Sigmoid colon (tissue), 6 donors: ENCODE measurements at regions not wholly inside any gene's neighbourhood (a gene's known extent, or its start where the extent isn't known, plus 50 kb on each side); places are given as distances from the start of the nearest gene placed in this dataset.

Experiments
- DNase-seq: peaks from one replicate; pipeline ENCODE4 v3.0.0-alpha.2; 2019
- H3K27ac ChIP-seq, 4 donors: fragments of 200-600 bp; sonication (generic); one replicate each; pipeline ENCODE4 v1.5.1; 2016 to 2019; ENCODE audit warnings: mild to moderate bottlenecking in 1 of 4
- H3K27me3 ChIP-seq, 3 donors: fragments of 200-600 bp; sonication (generic); one replicate each; pipeline ENCODE4 v1.5.1; 2019; ENCODE audit warnings: mild to moderate bottlenecking in 1 of 3
- H3K36me3 ChIP-seq, 4 donors: fragments of 200-600 bp; sonication (generic); one replicate each; pipeline ENCODE4 v1.5.1; 2016 to 2019
- H3K4me1 ChIP-seq, 4 donors: fragments of 200-600 bp; sonication (generic); one replicate each; pipeline ENCODE4 v1.5.1; 2017 to 2019
- H3K4me3 ChIP-seq, 4 donors: fragments of 200-600 bp; sonication (generic); one replicate each; pipeline ENCODE4 v1.5.1; 2017 to 2019; ENCODE audit warnings: mild to moderate bottlenecking in 2 of 4, moderate library complexity in 1 of 4
- H3K9me3 ChIP-seq, 4 donors: fragments of 200-600 bp in 3 of 4; sonication (generic) in 3 of 4; one replicate each; pipeline versions ENCODE4 v1.5.1 to v1.6.1; 2013 to 2019
- CTCF ChIP-seq, 4 experiments: fragments of 450-650 bp in 3 of 4; fragments of 200-600 bp in 1 of 4; IDR thresholded peaks; one replicate each; pipeline ENCODE4 v1.5.1; 2016 to 2019; ENCODE audit warnings: antibody characterized with exemption in 4 of 4, mild to moderate bottlenecking in 3 of 4, moderate library complexity in 2 of 4
- EP300 ChIP-seq, 4 donors: sonication (generic); formaldehyde crosslinking; IDR thresholded peaks; one replicate each; pipeline ENCODE4 v1.6.1; 2017; ENCODE audit warnings: antibody characterized with exemption in 4 of 4
- POLR2A ChIP-seq, 2 donors: fragments of 450-650 bp; IDR thresholded peaks; one replicate each; pipeline ENCODE4 v1.6.1; 2016; ENCODE audit warnings: antibody characterized with exemption in 2 of 2, mild to moderate bottlenecking in 2 of 2, moderate library complexity in 2 of 2
- POLR2AphosphoS5 ChIP-seq, 4 donors: sonication (generic); formaldehyde crosslinking; IDR thresholded peaks; one replicate each; pipeline ENCODE4 v1.6.1; 2017; ENCODE audit warnings: antibody characterized with exemption in 4 of 4
- WGBS, 2 donors: extraction: QIAGEN DNeasy Blood & Tissue Kit; methylation state at CpG; one replicate each; pipeline ENCODE4 v1.1.7; 2013; 5-methylcytosine and 5-hydroxymethylcytosine counted together
- intact Hi-C: fragments of 100-400 bp; cut with DNase I; formaldehyde crosslinking; loops from one replicate; pipeline ENCODE4 v1.15.1; 2023
- donor health status: healthy with polysubstance abuse.
- donor health status: healthy.

- TF ChIP-seq EP300 (IDR thresholded peaks at IDR 0.05) (no peak), POLR2A (IDR thresholded peaks at IDR 0.05) (no peak), CTCF (IDR thresholded peaks at IDR 0.05) (no peak), POLR2AphosphoS5 (IDR thresholded peaks at IDR 0.05) (no peak)
- Histone ChIP-seq H3K4me3 (no peak overlapping the region), H3K9me3 (no peaks in the 10 kb centered on the region), H3K36me3 (no peaks in the 10 kb centered on the region), H3K27me3 (no peaks in the 10 kb centered on the region), H3K4me1 (peaks cover 0 to 11% (median 0%) of the 10 kb centered on the region in 4 donors), H3K27ac (no peak overlapping the region)
- intact Hi-C loops: no loop called here
- no peak for DNase-seq
Measured at GRCh38 chr9:26166537-26166936, 488.3 kb upstream of the TUSC1 start.

GRCh38 chr9:26165426-26165825 lies 487.2 kb upstream of the TUSC1 start:
- DNase-seq: no peak
- no peaks in the 10 kb centered on the region for H3K27me3 ChIP-seq
- WGBS, 2 donors: 92 to 96% methylated on average over 3 of the region's 3 CpGs
- no peaks in the 10 kb centered on the region for H3K36me3 ChIP-seq
- no peaks in the 10 kb centered on the region for H3K9me3 ChIP-seq
- intact Hi-C loops: no loop called here
- no peak overlapping the region for H3K27ac ChIP-seq
- TF ChIP-seq EP300 (IDR thresholded peaks at IDR 0.05) (no peak), POLR2A (IDR thresholded peaks at IDR 0.05) (no peak), POLR2AphosphoS5 (IDR thresholded peaks at IDR 0.05) (no peak), CTCF (IDR thresholded peaks at IDR 0.05) (no peak)
- no peak overlapping the region for H3K4me3 ChIP-seq
- H3K4me1 ChIP-seq: peaks cover 0 to 10% (median 0%) of the 10 kb centered on the region in 4 donors

GRCh38 chr9:26163931-26164330 lies 485.7 kb upstream of the TUSC1 start:
- Histone ChIP-seq H3K4me1 (no peaks in the 10 kb centered on the region), H3K27me3 (no peaks in the 10 kb centered on the region), H3K27ac (no peak overlapping the region), H3K36me3 (no peaks in the 10 kb centered on the region), H3K9me3 (no peaks in the 10 kb centered on the region), H3K4me3 (no peak overlapping the region)
- TF ChIP-seq CTCF (IDR thresholded peaks at IDR 0.05) (no peak), EP300 (IDR thresholded peaks at IDR 0.05) (no peak), POLR2A (IDR thresholded peaks at IDR 0.05) (no peak), POLR2AphosphoS5 (IDR thresholded peaks at IDR 0.05) (no peak)
- no peak for DNase-seq
- intact Hi-C loops: no loop called here

GRCh38 chr9:26159575-26160392 lies 481.5 kb upstream of the TUSC1 start:
- WGBS, 2 donors: 84% methylated on average over 2 of the region's 2 CpGs
- no peak for DNase-seq

More at GRCh38 chr9:26159575-26160392, 481.5 kb upstream of the TUSC1 start:
- no peaks in the 10 kb centered on the region for H3K27me3 ChIP-seq
- no peaks in the 10 kb centered on the region for H3K4me1 ChIP-seq
- no peaks in the 10 kb centered on the region for H3K9me3 ChIP-seq
- H3K4me3 ChIP-seq: no peak overlapping the region
- TF ChIP-seq POLR2A (IDR thresholded peaks at IDR 0.05) (no peak), EP300 (IDR thresholded peaks at IDR 0.05) (no peak), POLR2AphosphoS5 (IDR thresholded peaks at IDR 0.05) (no peak), CTCF (IDR thresholded peaks at IDR 0.05) (no peak)
- H3K36me3 ChIP-seq: no peaks in the 10 kb centered on the region
- intact Hi-C loops: no loop called here
- H3K27ac ChIP-seq: no peak overlapping the region
